ENCODE measurements at regions not wholly inside any gene's neighbourhood (a gene's known extent, or its start where the extent isn't known, plus 50 kb on each side); places are given as distances from the start of the nearest gene placed in this dataset.

DNA sequence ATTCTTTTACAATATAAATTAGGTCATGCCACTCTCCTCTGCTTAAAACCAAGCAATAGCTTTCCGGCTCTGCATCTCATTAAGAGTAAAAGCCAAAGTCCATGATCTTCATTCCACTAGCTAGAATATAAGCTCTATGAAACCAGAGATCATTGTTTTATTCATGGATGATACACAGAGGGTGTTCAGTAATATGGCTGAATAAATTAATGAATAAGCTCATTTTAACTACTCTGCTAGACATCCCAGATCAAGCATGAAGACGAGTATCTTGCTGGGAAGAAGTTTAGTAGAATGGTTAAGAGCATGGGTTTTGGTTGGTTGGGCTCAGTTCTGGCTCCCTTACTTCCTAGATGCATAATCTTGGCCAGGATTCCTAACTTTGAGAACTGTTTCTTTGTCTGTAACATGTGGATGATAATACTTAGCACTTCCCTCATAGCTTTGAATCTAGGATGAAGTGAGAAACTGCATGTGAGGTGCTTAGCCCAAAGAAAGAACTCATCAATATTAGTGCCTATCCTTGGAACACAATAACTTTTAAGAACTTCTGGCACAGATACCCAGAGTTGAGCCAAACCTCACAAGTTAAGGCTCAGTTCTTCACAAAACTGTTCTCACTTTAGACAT is 106.8 kb downstream of the MSX2 start:
- no peak overlapping the region for H3K4me3 ChIP-seq (ENCODE audit: low read length)
- no peak for DNase-seq (ENCODE audit: low read depth)
- TF ChIP-seq, protein P1, sequence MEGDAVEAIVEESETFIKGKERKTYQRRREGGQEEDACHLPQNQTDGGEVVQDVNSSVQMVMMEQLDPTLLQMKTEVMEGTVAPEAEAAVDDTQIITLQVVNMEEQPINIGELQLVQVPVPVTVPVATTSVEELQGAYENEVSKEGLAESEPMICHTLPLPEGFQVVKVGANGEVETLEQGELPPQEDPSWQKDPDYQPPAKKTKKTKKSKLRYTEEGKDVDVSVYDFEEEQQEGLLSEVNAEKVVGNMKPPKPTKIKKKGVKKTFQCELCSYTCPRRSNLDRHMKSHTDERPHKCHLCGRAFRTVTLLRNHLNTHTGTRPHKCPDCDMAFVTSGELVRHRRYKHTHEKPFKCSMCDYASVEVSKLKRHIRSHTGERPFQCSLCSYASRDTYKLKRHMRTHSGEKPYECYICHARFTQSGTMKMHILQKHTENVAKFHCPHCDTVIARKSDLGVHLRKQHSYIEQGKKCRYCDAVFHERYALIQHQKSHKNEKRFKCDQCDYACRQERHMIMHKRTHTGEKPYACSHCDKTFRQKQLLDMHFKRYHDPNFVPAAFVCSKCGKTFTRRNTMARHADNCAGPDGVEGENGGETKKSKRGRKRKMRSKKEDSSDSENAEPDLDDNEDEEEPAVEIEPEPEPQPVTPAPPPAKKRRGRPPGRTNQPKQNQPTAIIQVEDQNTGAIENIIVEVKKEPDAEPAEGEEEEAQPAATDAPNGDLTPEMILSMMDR (IDR thresholded peaks at IDR 0.05; ENCODE audit: insufficient read depth, low read depth, low read length, missing control alignments) = no peak

DNA sequence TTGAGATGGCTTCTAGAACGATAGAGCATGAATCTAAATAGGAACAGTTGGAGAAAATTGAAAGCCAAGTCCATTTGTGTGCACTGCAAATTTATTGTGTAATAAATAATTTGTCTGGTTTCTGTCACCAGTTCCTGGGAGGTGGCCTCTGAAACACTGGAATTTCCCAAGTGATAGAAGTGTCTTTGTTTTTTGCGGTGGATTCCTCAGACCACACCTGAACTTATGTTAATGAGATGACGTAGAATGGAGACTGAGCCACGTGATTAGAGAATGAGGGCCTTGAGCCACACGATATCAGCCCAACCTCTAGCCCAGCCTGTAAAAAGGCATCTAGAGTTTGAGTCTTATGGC is 105.1 kb downstream of the MSX2 start:
- TF ChIP-seq, protein P1 (IDR thresholded peaks at IDR 0.05; ENCODE audit: insufficient read depth, low read depth, low read length, missing control alignments) = no peak
- no peak overlapping the region for H3K4me3 ChIP-seq (ENCODE audit: low read length)

DNA sequence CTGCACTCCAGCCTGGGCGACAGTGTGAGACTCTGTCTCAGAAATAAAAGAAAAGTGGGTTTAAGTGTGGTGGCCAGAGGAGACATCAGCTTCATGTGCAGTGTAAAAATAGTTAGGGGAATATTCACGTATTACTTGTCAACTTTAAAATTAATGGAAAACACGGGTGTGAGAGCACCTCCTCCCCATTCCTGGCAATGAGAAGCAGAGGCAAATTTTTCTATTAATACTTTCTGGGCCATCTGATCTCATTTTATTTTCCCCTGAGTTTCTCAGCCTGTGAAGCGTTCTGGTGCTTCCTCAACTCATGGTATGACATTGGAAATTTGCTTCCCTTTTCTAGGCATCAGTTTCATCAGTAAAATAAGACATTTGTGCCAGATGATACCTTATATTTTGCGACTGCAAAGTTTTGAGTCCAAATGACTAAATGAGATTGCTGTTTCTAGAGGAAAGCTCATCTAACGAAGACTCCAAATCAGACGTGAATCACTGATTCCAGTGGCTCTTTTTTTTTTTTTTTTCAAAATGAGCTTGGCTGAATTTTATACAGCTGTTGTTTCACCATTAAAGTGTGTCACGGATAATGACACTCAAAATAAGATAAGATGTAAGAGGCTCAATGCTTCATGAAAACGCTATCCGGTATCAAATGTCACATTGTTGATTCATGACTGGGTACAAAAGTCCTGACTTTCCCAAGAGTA is 104.6 kb downstream of the MSX2 start:
- TF ChIP-seq, protein P1 (IDR thresholded peaks at IDR 0.05; ENCODE audit: insufficient read depth, low read depth, low read length, missing control alignments) = no peak
- DNase-seq (ENCODE audit: low read depth) = no peak
- no peak overlapping the region for H3K4me3 ChIP-seq (ENCODE audit: low read length)

More for the DNA sequence above, 105.1 kb downstream of the MSX2 start:
- DNase-seq (ENCODE audit: low read depth) = no peak

DNA sequence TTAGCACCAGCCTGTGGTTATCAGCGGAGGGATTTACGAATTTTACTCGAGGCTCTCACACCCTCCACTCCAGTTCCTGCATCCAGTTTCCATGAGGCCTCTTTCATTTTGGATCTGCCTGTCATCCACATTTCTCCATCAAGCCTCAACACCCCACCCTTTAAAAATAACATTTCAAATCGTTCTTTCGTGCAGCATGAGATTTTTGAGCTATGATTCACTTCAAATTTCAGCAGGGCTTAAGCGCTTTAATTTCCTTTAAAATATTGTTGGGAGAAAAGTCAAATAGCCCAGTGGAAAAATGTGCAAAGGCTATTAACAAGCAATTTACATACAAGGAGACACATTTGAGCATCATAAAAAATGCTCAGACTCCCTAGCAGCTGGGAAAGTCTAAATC is 103.2 kb downstream of the MSX2 start:
- TF ChIP-seq, protein P1 (IDR thresholded peaks at IDR 0.05; ENCODE audit: insufficient read depth, low read depth, low read length, missing control alignments) = no peak
- DNase-seq (ENCODE audit: low read depth) = no peak
- H3K4me3 ChIP-seq (ENCODE audit: low read length) = no peak overlapping the region

DNA sequence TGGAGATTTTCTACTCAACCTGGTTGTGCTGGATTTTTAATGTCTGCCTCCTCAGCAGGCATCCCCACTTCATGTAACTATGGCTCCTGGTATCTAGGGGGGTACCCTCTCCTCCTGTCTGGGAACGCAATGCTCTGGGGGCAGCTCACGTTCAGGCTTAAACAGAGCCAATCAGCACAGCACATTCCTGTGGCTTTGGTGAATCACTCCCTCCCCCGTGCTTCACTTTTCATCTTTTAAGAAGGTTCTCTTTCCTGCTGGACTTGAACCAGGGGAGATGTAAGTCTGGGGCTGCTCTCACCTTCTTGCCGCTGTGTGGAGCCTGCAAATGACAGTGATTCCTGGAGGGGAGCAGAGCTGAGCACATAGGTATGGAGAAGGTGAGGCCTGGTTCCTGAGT is 101.2 kb downstream of the MSX2 start:
- TF ChIP-seq, protein P1 (IDR thresholded peaks at IDR 0.05; ENCODE audit: insufficient read depth, low read depth, low read length, missing control alignments) = no peak

DNA sequence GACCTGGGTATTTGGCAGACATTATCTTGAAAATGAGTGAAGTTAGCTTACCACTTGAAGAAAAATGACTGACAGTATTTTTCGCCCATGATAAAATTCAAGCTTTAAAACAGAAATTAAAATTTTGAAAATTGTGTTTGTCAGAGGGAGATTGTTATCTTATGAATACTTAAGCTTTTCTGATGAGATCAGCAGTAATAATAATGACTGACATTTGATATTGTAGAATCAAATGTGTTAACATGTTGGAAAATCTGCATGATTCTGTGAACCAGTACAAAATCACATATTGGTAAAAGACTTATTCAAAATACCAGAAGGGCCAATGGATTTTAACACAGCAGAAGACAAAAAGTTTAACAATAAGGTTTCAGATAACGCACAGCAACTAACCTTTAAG is 94.0 kb downstream of the MSX2 start:
- no peak for DNase-seq (ENCODE audit: low read depth)
- TF ChIP-seq, protein P1 (IDR thresholded peaks at IDR 0.05; ENCODE audit: insufficient read depth, low read depth, low read length, missing control alignments) = no peak
- H3K4me3 ChIP-seq (ENCODE audit: low read length) = no peak overlapping the region

More for the DNA sequence above, 101.2 kb downstream of the MSX2 start:
- no peak overlapping the region for H3K4me3 ChIP-seq (ENCODE audit: low read length)
- no peak for DNase-seq (ENCODE audit: low read depth)

DNA sequence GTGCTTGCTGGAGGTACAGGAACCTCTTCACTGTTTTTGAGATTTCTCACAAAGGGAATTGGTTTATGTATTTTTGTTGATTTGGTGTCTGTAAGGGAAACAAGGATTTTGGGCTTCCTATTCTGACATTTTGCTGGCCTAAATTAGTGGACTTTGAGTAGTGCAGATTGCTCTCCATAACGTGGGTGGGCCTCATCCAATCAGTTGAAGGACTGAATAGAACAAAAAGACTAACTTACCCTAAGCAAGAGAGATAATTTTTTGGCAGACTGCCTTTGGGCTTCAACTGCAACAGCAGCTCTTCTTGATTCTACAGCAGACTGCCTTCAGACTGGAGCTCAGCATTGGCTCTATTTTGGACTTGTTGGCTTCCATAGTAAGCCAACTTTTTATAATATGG is 93.2 kb downstream of the MSX2 start:
- no peak for DNase-seq (ENCODE audit: low read depth)
- TF ChIP-seq, protein P1 (IDR thresholded peaks at IDR 0.05; ENCODE audit: insufficient read depth, low read depth, low read length, missing control alignments) = no peak
- H3K4me3 ChIP-seq (ENCODE audit: low read length) = no peak overlapping the region

All from epithelial cell of esophagus (primary cell).